GM19395 (cell line): ENCODE measurements at regions not wholly inside any gene's neighbourhood (a gene's known extent, or its start where the extent isn't known, plus 50 kb on each side); places are given as distances from the start of the nearest gene placed in this dataset.

Experiments
- ATAC-seq: cut with Tn5 transposase; IDR thresholded peaks from one replicate; pipeline ENCODE4 v1.9.1; 2021; ENCODE audit warnings: mild to moderate bottlenecking, moderate library complexity; ENCODE audit not compliant: unreplicated experiment

DNA sequence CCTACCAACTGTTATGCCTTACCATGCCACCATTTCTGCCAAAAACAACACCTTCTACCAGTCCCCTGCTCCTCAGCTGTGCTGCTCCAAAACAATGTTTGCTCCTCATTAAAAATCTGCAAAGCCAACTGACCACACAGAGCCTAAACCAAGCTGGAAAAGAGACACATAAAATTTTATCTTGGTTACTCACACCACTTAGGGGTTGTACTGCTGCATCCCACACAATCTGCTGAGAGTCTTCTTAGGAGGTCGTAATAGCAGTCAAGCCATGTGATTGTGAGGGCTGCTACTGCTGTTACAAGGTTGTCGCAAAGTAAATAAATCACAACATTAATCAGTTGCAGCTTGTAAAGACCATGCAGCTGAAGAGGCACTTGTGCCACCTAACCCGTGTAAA lies 607.4 kb upstream of the FAM241A start:
- ATAC-seq: no peak

DNA sequence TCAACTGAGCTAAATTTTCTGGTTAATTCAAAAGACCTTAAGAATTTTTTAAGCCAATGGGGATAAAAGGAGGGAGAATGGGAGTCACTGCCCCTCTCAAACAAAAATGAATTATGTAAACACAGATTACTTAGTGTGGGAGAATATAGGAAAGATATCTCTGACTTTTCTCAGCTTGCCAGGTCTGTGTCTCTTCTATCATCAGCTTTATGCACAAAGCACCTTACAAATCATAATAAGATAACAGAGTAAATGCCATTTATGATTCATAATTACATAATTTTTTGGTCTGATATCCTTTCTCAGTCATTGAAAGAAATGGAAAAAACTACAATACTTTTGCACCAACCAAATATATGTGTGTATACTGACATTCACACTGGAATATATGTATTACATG lies 604.6 kb upstream of the FAM241A start:
- ATAC-seq: no peak

DNA sequence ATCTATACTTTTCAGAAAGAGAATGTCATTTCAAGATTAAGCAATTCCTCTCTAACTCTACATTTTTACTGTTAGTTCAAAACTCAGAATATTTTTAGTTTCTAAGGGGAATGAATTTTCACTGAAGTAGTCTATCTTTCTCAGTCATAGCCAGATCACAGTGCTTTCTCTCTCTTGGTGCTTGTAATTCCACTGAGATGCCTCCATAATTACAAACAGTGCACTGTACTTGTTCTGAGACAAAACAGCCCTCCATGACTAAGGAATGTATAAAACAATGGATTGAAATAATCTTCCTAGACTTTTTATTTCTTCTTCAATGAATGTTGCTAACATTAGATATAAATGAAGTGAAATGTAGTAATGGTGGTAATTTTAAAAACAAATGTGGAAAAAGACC lies 603.2 kb upstream of the FAM241A start:
- no peak for ATAC-seq

DNA sequence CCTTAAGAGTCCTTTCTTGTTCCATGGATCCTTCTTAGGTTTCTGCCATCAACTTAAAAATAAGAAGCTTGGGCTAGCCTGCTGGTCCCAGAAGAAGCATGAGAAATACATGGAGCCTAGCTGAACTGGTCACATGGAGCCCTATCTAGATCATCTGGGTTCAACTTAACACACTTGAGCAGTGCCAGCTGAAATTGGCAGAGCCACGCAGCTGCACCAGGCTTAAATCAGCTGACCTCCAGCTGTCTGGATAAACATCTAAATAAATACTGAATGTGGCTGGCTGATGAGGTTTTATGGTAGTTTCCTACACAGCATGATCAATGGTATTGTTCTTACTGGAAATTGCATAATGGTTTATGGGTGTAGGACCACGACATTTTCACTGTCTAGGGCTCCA lies 598.4 kb upstream of the FAM241A start:
- no peak for ATAC-seq

DNA sequence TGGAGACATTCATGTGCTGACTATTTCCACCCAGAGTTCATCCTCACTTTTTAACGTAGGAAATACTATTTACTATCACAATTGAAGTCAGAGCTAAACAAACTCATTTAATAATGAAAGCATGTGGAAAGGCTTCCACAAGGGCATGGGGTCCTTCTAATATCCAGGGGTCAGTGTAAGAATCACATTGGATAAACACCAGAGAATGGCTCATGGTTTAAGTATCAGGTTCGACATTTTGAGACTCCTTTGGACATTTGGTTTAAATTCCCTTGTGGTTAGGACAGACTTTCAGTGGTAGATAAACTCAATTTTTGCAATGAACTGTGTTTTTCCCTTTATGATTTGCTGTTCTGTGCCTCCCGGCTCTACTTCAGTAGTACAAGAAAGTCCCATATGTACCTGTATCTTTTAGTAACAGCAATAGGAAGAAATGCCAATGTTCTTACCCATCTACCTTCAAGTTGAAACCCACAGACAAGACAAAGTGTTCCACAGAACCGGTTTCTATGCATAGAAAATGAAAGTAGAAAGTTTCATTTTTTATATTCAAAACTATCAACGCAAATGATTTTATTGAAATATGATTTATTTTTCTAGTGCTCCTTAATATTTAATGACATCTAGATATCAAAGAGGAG lies 589.0 kb upstream of the FAM241A start:
- no peak for ATAC-seq

DNA sequence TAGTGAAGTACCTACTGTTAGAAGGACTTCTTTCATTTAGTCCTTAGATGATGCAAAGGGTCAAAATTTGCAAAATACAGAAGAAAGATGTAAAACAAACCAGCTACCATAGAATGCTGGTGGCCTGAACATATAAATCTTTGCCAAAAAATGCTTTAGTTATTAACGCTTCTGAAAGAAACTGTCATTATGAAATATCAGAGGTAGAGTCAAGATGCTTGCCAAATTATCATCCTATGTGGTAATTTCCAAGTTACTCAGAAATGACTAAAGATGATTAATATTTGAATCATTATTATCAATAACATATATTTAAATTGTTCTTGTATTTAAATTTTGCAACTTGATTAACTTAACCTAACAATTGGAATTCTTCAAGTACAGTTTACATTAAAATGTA lies 588.4 kb upstream of the FAM241A start:
- no peak for ATAC-seq

DNA sequence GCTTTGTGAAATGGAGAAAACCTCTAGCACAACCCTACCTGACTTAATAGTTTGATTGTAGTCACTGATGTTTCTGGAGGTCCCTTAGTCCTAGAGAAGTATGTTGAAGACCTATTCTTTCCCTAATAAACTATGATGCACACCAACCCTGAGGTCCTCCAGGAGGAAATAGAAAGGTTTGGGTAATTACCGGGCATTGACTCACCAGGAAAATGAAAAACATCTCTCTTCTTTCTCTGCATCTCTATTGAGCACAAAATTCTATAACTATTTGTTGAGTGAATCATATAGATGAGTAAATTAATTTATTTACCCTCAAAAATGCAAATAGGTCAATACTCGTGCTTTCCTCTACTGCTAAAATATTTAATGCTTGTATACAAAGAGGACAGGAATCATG lies 582.4 kb upstream of the FAM241A start:
- no peak for ATAC-seq

DNA sequence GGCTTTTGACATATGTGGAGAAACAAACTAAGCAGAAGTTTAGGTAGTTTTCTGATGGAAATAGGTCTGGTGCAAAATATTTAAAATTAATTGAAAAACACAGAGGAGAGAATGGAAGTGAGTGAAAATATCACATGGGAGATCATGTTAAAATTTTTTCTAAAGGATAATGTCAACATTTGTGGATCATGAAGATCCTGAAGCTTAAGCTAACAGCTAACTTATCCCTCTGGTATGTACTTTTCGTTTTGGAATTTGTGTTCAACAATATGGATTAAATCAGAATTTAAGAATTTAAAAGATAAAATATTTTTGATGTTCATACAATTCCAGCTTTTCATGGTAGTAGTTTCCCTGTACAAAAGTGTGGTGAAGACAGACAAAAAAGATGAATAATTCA lies 572.8 kb upstream of the FAM241A start:
- ATAC-seq: no peak

DNA sequence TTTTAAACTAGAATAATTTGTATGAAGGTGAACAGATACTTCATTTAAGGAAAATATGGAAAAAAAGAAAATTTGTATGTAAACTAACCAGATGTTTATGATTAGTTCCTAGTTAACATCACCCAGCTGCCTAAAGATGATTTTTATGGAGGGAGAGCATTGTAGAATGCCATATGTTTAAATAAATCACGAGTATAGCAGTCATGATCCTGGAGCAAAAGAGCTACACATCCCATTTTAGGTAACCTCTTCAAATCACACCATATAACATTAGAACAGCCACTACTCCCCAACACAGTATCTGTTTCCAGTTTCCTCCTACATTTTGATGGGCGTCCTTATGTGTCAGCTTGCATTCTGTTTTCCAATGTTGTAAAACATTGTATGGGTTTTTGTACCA lies 571.9 kb upstream of the FAM241A start:
- no peak for ATAC-seq

DNA sequence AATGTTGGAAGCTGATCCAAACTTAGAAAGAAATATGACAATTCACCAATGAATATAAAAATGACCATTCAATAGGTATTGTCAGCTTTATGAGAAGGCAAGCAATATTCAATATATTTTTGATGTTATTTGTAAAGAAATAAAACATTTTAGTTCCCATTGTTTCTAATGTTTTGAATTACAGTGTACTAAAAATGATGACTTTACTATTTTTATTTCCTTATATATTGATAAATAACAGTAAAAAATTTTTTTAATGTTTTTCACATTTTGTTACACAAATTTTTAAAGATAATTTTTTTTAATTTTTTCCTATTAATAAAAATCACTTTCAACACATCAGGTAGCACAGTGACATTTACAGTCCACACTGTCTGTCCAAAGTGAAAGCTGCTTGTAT lies 565.5 kb upstream of the FAM241A start:
- ATAC-seq: no peak

DNA sequence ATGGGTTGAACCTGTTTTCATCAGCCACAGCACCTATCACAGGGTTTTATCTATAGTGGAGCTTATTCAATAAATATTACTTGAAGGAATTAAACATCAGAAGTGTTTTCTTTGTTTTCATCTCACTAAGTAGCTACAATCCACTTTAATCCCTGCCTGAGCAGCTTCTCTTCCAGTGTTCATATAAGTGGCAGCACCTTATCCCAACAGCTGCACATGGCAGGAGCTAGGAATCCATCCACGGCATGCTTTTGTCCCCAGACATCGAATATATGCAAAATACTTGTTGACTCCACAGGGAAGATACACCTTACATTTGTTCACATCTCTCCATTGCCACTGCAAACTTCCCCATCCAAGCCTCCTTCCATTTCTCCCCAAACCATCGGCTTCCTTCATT lies 549.8 kb upstream of the FAM241A start:
- ATAC-seq: no peak

DNA sequence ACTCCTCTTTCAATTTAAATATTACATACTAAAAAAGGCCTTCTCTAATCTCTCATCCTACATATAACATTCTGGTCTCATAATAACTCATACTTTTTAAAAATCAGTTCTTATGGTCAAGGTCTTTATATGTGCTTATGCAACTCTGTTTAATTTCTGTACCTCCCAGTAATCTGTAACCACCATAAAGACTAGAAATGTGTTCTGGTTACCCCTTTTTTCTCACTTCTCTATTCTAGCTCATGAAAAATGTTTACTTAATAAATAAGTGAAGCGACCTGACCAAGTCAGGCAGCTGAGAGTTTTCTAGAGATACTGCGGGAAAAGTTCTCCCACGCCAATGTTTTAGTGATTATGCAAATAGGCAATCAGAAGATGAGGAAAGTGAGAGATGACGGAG lies 548.8 kb upstream of the FAM241A start:
- no peak for ATAC-seq

DNA sequence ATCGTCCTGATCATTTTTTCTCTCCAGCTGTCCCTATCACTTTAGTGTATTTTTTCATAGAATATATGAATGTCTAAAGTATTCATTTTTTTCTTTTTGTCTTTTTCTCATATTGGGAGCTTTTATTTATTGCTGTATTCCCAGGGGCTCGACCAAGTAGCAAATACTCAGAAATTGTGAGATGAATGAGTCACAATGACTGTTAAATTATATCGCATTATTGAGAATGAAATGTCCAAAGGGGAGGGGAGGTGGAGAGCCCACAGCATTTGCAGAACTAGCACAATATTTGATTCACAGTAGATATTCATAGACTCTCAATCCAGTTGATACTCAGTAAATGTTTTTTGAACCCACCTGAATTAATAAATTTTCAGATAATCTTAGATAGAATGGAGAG lies 543.6 kb upstream of the FAM241A start:
- no peak for ATAC-seq

DNA sequence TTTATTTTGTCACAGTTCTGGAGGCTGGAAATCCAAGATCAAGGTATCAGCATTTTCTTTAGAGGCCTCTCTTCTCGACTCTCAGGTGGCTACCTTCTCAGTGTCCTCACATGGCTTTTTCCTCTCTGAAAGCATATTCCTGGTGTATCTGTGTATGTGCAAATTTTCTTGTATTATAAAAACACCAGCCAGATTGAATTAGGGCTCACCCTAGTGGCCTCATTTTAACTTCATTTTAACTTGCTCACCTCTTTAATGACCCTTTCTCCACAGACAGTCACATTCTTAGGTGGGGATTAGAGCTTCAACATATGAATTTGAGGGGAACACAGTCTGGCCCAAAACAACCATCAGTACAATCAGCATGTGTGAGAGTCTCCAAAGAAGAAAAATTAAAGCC lies 542.4 kb upstream of the FAM241A start:
- no peak for ATAC-seq

DNA sequence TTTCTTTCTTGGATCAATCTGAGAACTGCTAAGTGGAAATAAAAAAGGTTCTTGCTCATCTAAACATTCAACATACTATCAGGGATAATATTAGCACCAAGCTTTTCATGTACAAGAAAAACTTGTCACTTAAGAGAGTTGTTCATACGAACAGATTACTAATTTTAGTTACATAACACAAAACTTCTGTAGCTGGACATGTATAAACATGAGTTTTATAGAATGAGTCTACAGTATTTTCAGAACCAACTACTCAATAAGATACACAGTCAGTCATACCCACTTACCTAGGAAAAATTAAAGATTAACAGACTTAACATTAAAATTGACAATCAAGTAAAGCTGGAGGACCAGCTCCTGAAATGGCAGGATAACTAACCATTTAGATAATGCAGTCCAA lies 540.1 kb upstream of the FAM241A start:
- ATAC-seq: no peak

DNA sequence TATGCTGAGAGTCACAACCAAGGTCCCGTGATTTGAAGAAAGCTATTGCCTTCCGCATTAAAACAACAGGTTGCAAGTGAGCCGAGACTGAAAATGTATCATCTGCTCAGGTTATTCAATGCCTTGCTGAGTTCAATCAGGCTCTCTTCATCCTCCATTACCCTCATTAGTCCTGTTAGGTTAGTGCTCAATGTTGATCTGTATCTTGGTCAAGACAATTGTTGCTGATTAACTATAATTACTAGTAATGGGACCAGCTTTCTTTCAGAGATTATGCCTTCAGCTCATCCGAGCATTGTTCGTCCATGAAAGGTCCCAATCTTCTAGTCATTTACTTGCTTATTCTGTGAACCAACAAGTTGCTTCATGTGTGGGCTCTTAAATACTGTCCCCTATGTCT lies 534.6 kb upstream of the FAM241A start:
- ATAC-seq: no peak

DNA sequence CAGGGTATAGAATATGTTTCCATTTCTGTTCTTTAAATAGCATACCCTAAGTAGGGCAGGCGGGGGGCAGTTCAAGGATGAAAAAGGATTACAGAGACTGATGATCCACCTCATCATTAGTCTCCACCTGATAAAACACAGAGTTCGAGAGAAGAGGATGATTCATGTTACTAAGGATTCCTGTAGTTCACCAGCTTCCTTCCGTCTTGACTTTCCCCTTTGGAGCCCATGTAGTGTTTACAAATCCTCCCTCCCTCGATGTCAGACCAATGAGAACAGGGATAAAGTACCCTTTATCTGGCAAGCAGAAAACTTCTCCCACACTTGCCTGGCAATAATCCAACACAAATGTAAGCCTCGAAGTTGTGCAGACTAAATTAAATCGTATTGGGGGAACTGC lies 526.3 kb upstream of the FAM241A start:
- ATAC-seq: no peak

DNA sequence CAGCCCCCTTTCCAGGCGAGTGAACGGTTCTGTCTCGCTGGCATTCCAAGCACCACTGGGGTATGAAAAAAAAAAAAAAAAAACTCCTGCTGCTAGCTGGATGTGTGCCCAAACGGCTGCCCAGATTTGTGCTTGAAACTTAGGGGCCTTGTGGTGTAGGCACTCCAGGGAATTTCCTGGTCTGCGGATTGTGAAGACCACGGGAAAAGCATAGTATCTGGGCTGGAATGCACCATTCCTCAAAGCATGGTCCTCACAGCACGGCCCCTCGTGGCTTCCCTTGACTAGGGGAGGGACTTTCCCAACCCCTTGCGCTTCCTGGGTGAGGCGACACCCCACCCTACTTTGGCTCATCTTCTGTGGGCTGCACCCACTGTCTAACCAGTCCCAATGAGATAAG lies 516.8 kb upstream of the FAM241A start:
- no peak for ATAC-seq

DNA sequence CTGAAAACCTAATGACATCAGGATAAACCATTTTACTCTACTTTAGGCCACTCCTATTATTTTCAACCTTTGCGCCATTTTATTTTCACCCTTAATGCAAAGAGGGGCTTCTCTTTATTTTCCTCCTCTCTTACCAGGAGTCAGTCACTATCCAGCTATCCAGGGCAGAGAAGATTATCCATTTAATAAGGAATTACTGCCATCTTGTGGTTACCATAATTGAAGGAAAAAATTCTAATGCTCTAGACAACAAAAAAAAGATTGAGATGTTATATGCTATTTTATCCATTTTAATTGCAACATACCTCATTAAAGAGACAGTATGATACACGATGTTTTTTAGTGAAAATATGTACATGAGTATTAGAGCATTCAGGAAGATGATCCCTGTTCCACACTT lies 514.5 kb upstream of the FAM241A start:
- ATAC-seq: no peak

DNA sequence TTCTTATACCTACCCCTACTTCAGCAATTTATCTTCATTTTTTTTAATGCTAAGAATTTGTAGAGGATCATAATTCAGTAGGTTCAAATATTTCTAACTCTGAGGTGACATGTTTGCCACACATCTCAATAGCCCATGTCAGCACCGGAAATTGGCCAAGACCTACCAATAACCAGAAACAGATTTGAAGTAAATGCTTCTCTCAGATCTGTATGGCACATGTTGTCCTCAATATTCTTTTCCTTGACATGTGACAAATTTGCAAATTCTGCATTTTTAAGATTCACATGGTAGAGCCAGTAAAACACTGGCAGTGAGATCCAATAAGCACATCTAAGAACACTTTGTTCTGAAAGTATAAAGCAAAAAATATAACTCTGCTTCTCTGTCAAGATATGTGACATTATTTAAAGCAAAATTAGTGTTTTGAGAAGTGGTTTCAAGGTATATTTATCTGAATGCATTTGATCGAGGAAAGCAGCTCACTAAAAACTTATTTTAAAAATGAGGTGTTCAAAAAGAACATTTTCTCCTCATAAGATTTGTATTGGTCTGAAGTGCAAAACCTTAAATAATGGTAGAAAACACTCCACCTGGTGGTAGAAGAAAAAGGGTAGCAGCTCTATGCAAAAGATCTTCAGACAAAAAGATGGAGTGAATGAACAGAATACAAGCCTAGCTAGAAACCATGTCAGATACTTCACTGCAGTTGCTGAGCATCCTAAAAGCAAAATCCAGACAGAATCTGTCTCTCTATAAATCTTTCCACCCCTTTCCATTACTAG lies 513.8 kb upstream of the FAM241A start:
- ATAC-seq: no peak

DNA sequence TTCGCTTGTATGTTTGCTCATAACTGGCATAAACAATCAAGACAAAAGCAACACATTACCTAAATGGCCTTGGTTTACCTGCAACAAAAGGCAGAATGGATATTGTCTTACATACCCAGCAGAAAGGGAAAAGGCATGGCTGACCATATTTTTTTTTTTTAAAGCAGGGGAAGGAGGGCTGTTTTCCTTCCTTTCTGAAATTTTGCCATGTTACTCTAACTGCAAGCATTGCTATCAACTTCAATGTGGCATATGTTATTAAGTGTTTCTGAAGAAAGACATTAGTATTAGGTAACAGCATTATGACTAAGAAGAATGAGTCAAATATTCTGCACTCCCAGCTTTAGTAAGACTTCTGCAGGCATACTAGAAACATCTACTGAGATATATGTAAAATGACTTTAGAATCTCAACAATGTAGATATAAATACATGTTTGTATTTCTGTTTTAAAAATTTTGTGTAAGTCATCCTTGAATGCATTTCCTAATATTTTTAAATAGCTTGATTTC lies 512.6 kb upstream of the FAM241A start:
- no peak for ATAC-seq

DNA sequence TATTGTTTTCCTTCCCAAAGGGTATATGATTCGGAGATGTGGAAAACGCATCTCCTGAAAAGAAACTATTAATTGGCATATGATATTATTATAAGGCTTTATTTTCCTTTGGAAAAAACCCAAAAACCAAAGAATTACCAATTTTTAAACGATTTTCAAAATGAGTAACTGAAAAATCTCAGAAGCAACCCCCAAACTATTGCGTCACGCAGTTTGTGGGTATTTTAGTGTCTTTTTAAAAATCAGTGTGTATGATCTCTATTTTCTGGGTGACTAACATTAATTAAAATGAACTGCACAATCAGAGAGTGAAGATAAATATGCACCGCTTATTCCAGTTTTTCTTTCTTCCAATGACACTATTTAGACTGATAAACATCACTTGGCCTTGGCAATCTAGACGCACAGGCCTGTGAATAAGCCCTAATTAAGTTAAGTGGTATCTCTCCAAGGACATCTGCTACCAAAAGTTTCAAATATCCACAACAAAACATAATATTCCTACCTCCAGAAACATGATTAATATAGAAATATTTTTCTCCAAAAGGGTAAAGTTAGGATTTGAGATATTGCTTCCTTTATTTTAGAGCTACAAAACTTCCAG lies 511.5 kb upstream of the FAM241A start:
- ATAC-seq: no peak
